T-cell (primary cell): ENCODE measurements at regions not wholly inside any gene's neighbourhood (a gene's known extent, or its start where the extent isn't known, plus 50 kb on each side); places are given as distances from the start of the nearest gene placed in this dataset.

ENCODE experiments used
- ATAC-seq, 4 experiments: fragments of 200-7000 bp in 3 of 4; fragments of 150-1000 bp in 1 of 4; cut with Tn5 transposase; replicated peaks in 1 of 4; 1 replicate in 3 of 4; 2 replicates in 1 of 4; pipeline ENCODE4 v1.10.0; 2021; ENCODE audit warnings: moderate library complexity in 3 of 4, mild to moderate bottlenecking in 2 of 4, moderate number of reproducible peaks in 1 of 4
- CTCF ChIA-PET, 2 donors: fragments of 300-600 bp; sonication (Branson Sonifier 250); formaldehyde crosslinking; loops; one replicate each; lab custom pipeline; 2022; ENCODE audit warnings: antibody characterized with exemption in 2 of 2; lab: Charles Lee
- POLR2A ChIA-PET, 2 donors: fragments of 300-600 bp; sonication (Branson Sonifier 250); formaldehyde crosslinking; loops; one replicate each; lab custom pipeline; 2022; ENCODE audit warnings: antibody characterized with exemption in 2 of 2; lab: Charles Lee
- DNase-seq, 35 experiments: peaks; one replicate each; pipeline versions ENCODE4 v3.0.0 to v3.0.0-alpha.2; 2013 to 2023
- H3K27ac ChIP-seq: one replicate; pipeline ENCODE4 v1.5.1; 2013; ENCODE audit warnings: low read length
- H3K27me3 ChIP-seq, 2 experiments: replicated peaks in 1 of 2; 1 replicate in 1 of 2; 2 replicates in 1 of 2; pipeline versions ENCODE4 v1.6.1 to v1.7.0; 2013; ENCODE audit warnings: low read length in 1 of 2, mixed read lengths in 1 of 2; ENCODE audit not compliant: control insufficient read depth in 2 of 2, insufficient read depth in 2 of 2; ENCODE audit errors: extremely low read depth in 1 of 2
- H3K36me3 ChIP-seq, 2 donors: 1 replicate in 1 of 2; 2 replicates in 1 of 2; pipeline versions ENCODE4 v1.6.1 to v1.7.0; 2013; ENCODE audit warnings: low read length in 1 of 2; ENCODE audit not compliant: control insufficient read depth in 2 of 2, insufficient read depth in 1 of 2; ENCODE audit errors: extremely low read depth in 1 of 2
- H3K4me1 ChIP-seq, 2 experiments: 1 replicate in 1 of 2; 2 replicates in 1 of 2; pipeline versions ENCODE4 v1.6.1 to v1.7.0; 2013; ENCODE audit warnings: low read length in 2 of 2, mixed read lengths in 1 of 2; ENCODE audit not compliant: insufficient read depth in 2 of 2, control insufficient read depth in 1 of 2; ENCODE audit errors: extremely low read depth in 1 of 2
- H3K4me3 ChIP-seq, 2 donors: 1 replicate in 1 of 2; 2 replicates in 1 of 2; pipeline versions ENCODE4 v1.5.1 to v1.7.0; 2013; ENCODE audit warnings: mild to moderate bottlenecking in 2 of 2, low read length in 1 of 2, moderate library complexity in 1 of 2; ENCODE audit not compliant: control insufficient read depth in 1 of 2; ENCODE audit errors: extremely low read depth in 1 of 2
- H3K9me3 ChIP-seq: 2 replicates; pipeline ENCODE4 v1.7.0; 2013
- H3K27ac Mint-ChIP-seq, 2 donors: one replicate each; pipeline ENCODE4 v1.8.0; 2020 to 2021; ENCODE audit warnings: mild to moderate bottlenecking in 2 of 2, mixed read lengths in 2 of 2
- H3K27me3 Mint-ChIP-seq, 2 donors: one replicate each; pipeline ENCODE4 v1.8.0; 2021 to 2022; ENCODE audit warnings: mixed read lengths in 2 of 2
- H3K36me3 Mint-ChIP-seq: one replicate; pipeline ENCODE4 v1.8.0; 2021; ENCODE audit warnings: mixed read lengths
- H3K4me1 Mint-ChIP-seq, 3 donors: one replicate each; pipeline ENCODE4 v1.8.0; 2020 to 2022; ENCODE audit warnings: mixed read lengths in 3 of 3, mild to moderate bottlenecking in 1 of 3
- H3K4me3 Mint-ChIP-seq, 3 donors: one replicate each; pipeline ENCODE4 v1.8.0; 2020 to 2022; ENCODE audit warnings: mild to moderate bottlenecking in 3 of 3, mixed read lengths in 3 of 3, moderate library complexity in 3 of 3
- H3K9me3 Mint-ChIP-seq, 3 donors: one replicate each; pipeline ENCODE4 v1.8.0; 2020 to 2022; ENCODE audit warnings: mixed read lengths in 3 of 3
- WGBS: methylation state at CpG from one replicate; pipeline ENCODE4 v1.1.5; 2013; ENCODE audit warnings: missing lambda C conversion rate; ENCODE audit not compliant: insufficient coverage; 5-methylcytosine and 5-hydroxymethylcytosine counted together

DNA sequence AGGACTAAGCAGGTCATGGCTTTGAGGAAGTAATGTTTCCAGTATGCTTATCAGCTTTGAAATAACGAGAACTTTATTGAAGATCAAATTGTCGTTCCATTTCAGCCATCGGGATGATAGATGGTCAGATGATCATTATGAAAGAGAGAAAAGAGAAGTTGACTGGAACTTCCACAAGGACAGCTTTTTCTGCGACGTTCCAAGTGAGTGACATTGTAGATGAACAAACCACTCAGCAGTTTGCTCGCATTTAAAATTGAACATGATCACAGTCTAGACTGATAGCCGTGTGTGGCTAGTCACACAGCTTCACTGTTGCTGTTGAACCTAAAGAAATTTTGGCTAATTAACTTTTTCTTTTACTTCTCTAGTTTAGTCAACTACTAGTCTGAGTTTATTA is 151.1 kb downstream of the TLR5 start:
- CTCF ChIA-PET: no interaction called here
- WGBS: 97% methylated on average over 3 of the region's 7 CpGs
- H3K9me3 Mint-ChIP-seq: no peaks in the 10 kb centered on the region
- peaks cover 0 to 8% (median 1%) of the 10 kb centered on the region in 3 donors for H3K4me1 Mint-ChIP-seq
- POLR2A ChIA-PET: no interaction called here
- H3K4me1 ChIP-seq: no peaks in the 10 kb centered on the region
- DNase-seq (no peak), ATAC-seq (no peak)
- H3K9me3 ChIP-seq: no peaks in the 10 kb centered on the region
- no peak overlapping the region for H3K4me3 ChIP-seq
- no peaks in the 10 kb centered on the region for H3K27me3 Mint-ChIP-seq
- H3K4me3 Mint-ChIP-seq: no peak overlapping the region
- H3K27ac Mint-ChIP-seq: no peak overlapping the region
- H3K27ac ChIP-seq: no peak overlapping the region
- H3K36me3 Mint-ChIP-seq: peaks cover 32% of the 10 kb centered on the region
- no peaks in the 10 kb centered on the region for H3K27me3 ChIP-seq
- no peaks in the 10 kb centered on the region for H3K36me3 ChIP-seq

DNA sequence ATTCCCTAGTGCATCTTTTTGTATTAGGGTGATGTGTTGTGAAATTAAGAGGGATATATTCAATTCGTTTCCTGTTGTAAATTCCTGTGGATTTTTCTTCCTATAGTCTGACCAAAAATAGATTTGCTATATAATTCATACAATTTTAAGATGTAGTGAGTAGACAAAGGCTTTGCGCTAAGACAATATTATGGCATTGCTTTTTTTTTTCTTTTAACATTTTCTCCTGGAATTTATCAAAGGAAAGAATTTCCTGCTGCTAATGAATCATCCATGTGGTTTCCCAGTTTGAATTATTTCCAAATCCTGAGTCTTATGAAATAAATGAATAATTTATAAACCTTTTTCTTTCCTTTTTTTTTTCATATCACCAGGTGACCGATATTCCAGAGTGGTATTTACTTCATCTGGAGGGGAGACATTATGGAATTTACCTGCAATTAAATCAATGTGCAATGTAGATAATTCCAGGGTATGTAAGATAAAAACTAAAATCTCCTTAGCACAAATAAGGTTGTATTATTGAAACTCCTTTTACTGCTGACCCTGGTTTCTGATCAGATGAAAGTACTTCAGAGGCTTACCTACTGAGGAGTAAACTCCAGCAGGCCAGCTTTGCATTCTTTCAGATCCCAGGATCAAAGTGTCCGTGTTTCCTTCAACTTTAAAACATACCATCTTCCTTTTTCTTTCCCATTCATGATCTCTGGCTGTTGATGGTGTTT is 148.4 kb downstream of the TLR5 start:
- no peaks in the 10 kb centered on the region for H3K9me3 ChIP-seq
- Mint-ChIP-seq H3K4me3 (no peak overlapping the region), H3K27me3 (no peaks in the 10 kb centered on the region), H3K4me1 (peaks cover 0 to 8% (median 0%) of the 10 kb centered on the region in 3 donors), H3K9me3 (no peaks in the 10 kb centered on the region), H3K36me3 (peaks cover 47% of the 10 kb centered on the region), H3K27ac (no peak overlapping the region)
- no peaks in the 10 kb centered on the region for H3K4me1 ChIP-seq
- no peak for ATAC-seq
- DNase-seq: no peak
- no CpG with 5 or more reads among the region's 4 CpGs for WGBS
- H3K36me3 ChIP-seq: no peaks in the 10 kb centered on the region
- ChIA-PET POLR2A (no interaction called here), CTCF (interaction anchor here in 1 of 2 donors (0.6 kb wide), 1 partner anchor 93 kb away, joined by 3 read pairs; no protein-coding TSS in a partner anchor)
- H3K27ac ChIP-seq: no peak overlapping the region
- no peak overlapping the region for H3K4me3 ChIP-seq
- no peaks in the 10 kb centered on the region for H3K27me3 ChIP-seq

DNA sequence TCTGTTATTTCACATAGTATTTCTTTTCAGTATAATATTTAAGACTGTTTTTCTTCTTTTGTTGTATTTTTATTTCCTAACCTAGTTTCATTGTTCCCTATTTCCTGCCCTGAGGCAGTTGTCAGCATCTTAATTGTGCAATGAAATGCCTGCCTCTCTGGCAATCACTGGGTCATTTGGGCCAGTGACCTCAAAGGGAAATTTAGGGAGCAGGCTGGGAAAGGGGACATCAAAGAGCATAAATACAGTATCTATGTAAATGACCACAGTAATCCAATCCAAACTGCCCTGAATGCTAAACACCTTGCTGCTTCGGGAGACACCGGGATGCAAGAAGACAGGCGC is 147.8 kb downstream of the TLR5 start:
- Mint-ChIP-seq H3K4me1 (peaks cover 0 to 8% (median 0%) of the 10 kb centered on the region in 3 donors), H3K27ac (no peak overlapping the region), H3K9me3 (no peaks in the 10 kb centered on the region), H3K27me3 (no peaks in the 10 kb centered on the region), H3K4me3 (no peak overlapping the region), H3K36me3 (peaks cover 51% of the 10 kb centered on the region)
- Histone ChIP-seq H3K27ac (no peak overlapping the region), H3K9me3 (no peaks in the 10 kb centered on the region), H3K36me3 (no peaks in the 10 kb centered on the region), H3K4me3 (no peak overlapping the region), H3K4me1 (no peaks in the 10 kb centered on the region), H3K27me3 (no peaks in the 10 kb centered on the region)
- DNase-seq: no peak
- ChIA-PET CTCF (no interaction called here), POLR2A (no interaction called here)
- no CpG with 5 or more reads among the region's 3 CpGs for WGBS
- no peak for ATAC-seq

DNA sequence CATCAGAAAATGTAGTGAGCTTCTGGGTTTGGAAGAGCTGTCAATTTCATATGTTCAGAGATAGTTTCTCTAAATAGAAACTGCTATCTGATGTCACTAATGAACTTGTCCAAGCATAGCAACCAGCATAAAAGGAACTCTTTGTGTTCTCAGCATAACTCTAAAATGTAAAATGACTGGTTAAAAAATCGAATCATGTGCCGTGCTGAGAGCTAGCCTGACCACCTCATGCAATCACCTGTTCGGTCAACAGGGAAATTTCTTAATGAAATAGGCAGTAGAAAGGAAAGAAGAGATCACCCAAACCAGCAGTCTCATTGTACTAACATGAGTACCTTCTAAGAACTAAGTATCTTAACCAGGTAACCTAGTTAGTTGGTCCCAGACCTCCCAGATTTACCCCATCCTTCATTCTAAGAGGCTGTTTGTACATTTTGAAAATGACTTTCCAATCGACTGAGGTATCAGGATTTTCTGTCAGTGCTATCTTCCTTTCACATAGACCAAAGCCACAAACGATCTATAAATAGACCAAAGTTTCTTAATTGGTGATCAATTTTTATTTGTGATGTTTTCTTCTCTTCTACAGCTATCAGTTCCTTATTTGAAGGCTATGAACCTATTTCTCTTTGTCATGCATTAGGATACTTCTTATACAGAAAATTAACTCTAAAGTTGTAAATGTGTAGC is 147.3 kb downstream of the TLR5 start:
- CTCF ChIA-PET: no interaction called here
- Mint-ChIP-seq H3K36me3 (peaks cover 51% of the 10 kb centered on the region), H3K9me3 (no peaks in the 10 kb centered on the region), H3K4me1 (peaks cover 0 to 8% (median 0%) of the 10 kb centered on the region in 3 donors), H3K27ac (no peak overlapping the region), H3K27me3 (no peaks in the 10 kb centered on the region), H3K4me3 (no peak overlapping the region)
- WGBS: 83% methylated on average over 2 of the region's 5 CpGs
- Histone ChIP-seq H3K27me3 (no peaks in the 10 kb centered on the region), H3K4me3 (no peak overlapping the region), H3K9me3 (no peaks in the 10 kb centered on the region), H3K4me1 (no peaks in the 10 kb centered on the region), H3K36me3 (no peaks in the 10 kb centered on the region), H3K27ac (no peak overlapping the region)
- ATAC-seq (no peak), DNase-seq (no peak)
- POLR2A ChIA-PET: no interaction called here

GRCh38 chr1:222996310-222996975 is 146.6 kb downstream of the TLR5 start:
- H3K27ac ChIP-seq: no peak overlapping the region
- ATAC-seq (no peak), DNase-seq (no peak)
- no peaks in the 10 kb centered on the region for H3K9me3 ChIP-seq
- Mint-ChIP-seq H3K9me3 (no peaks in the 10 kb centered on the region), H3K27ac (no peak overlapping the region), H3K36me3 (peaks cover 51% of the 10 kb centered on the region), H3K4me3 (no peak overlapping the region), H3K27me3 (no peaks in the 10 kb centered on the region), H3K4me1 (peaks cover 0 to 8% (median 0%) of the 10 kb centered on the region in 3 donors)
- ChIA-PET POLR2A (no interaction called here), CTCF (interaction anchor here in 1 of 2 donors (1.0 kb wide), 1 partner anchor 1955 kb away, joined by 4 read pairs; no protein-coding TSS in a partner anchor)
- H3K4me3 ChIP-seq: no peak overlapping the region
- no peaks in the 10 kb centered on the region for H3K36me3 ChIP-seq
- no peaks in the 10 kb centered on the region for H3K27me3 ChIP-seq
- WGBS: no CpG with 5 or more reads among the region's 3 CpGs
- H3K4me1 ChIP-seq: no peaks in the 10 kb centered on the region

DNA sequence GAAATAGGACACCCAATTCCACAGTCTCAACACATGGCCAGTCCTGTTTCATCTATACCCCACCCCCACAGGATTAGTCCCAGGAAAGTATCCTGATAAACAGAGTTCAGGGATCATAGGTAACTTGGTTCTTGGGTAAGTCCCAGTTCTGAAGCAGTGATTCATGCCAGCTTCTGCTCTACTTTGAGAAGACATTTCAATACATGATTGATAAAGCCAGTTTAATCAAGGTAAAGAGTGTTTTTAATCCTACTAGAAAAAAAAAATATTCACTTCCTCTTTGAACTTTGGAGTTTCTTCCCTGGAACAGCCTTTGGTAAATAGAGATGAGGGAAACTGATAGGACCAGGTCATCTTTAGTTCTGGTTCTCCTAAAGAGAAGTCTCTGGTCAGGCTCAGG is 142.4 kb downstream of the TLR5 start:
- ChIA-PET POLR2A (no interaction called here), CTCF (no interaction called here)
- ATAC-seq: no peak
- H3K4me1 ChIP-seq: no peaks in the 10 kb centered on the region
- H3K27me3 ChIP-seq: no peaks in the 10 kb centered on the region
- Mint-ChIP-seq H3K9me3 (no peaks in the 10 kb centered on the region), H3K36me3 (peaks cover 61% of the 10 kb centered on the region), H3K27ac (no peak overlapping the region), H3K4me1 (peaks cover 0 to 8% (median 0%) of the 10 kb centered on the region in 3 donors), H3K27me3 (no peaks in the 10 kb centered on the region), H3K4me3 (no peak overlapping the region)
- no peak for DNase-seq
- no peak overlapping the region for H3K4me3 ChIP-seq
- H3K27ac ChIP-seq: no peak overlapping the region
- H3K36me3 ChIP-seq: peaks cover 6 to 11% of the 10 kb centered on the region in 2 donors
- no peaks in the 10 kb centered on the region for H3K9me3 ChIP-seq
